Esophagus squamous epithelium (tissue), 4 donors: ENCODE measurements at regions not wholly inside any gene's neighbourhood (a gene's known extent, or its start where the extent isn't known, plus 50 kb on each side); places are given as distances from the start of the nearest gene placed in this dataset.

Source experiments
- CTCF ChIP-seq, 6 experiments: fragments of 450-650 bp in 4 of 6; fragments of 200-600 bp in 2 of 6; sonication (generic) in 2 of 6; IDR thresholded peaks; one replicate each; pipeline ENCODE4 v1.5.1; 2016 to 2019; ENCODE audit warnings: antibody characterized with exemption in 6 of 6, mild to moderate bottlenecking in 4 of 6, moderate library complexity in 4 of 6
- POLR2A ChIP-seq, 4 donors: fragments of 450-650 bp; IDR thresholded peaks; one replicate each; pipeline ENCODE4 v1.6.1; 2017; ENCODE audit warnings: antibody characterized with exemption in 4 of 4, mild to moderate bottlenecking in 4 of 4, moderate library complexity in 3 of 4

- TF ChIP-seq CTCF (IDR thresholded peaks at IDR 0.05) (no peak), POLR2A (IDR thresholded peaks at IDR 0.05) (no peak)
These were observed 64.9 kb upstream of the EED start for GRCh38 chr11:86179646-86180064.
